Activated CD4-positive, alpha-beta T cell treated with anti-CD3 and anti-CD28 coated beads, Interleukin-2, amount 50 U/mL, for 24 hours (primary cell): ENCODE measurements at regions not wholly inside any gene's neighbourhood (a gene's known extent, or its start where the extent isn't known, plus 50 kb on each side); places are given as distances from the start of the nearest gene placed in this dataset.
"Not testable (repeated sequence)": the region's sequence is repeated elsewhere in the genome, so short reads cannot be mapped to it uniquely, and the experiment has no call there.

Source experiments
- DNase-seq, 2 donors: peaks; one replicate each; pipeline ENCODE4 v3.0.0-alpha.2; 2020; ENCODE audit warnings: low read depth in 1 of 2, low spot score in 1 of 2

DNA sequence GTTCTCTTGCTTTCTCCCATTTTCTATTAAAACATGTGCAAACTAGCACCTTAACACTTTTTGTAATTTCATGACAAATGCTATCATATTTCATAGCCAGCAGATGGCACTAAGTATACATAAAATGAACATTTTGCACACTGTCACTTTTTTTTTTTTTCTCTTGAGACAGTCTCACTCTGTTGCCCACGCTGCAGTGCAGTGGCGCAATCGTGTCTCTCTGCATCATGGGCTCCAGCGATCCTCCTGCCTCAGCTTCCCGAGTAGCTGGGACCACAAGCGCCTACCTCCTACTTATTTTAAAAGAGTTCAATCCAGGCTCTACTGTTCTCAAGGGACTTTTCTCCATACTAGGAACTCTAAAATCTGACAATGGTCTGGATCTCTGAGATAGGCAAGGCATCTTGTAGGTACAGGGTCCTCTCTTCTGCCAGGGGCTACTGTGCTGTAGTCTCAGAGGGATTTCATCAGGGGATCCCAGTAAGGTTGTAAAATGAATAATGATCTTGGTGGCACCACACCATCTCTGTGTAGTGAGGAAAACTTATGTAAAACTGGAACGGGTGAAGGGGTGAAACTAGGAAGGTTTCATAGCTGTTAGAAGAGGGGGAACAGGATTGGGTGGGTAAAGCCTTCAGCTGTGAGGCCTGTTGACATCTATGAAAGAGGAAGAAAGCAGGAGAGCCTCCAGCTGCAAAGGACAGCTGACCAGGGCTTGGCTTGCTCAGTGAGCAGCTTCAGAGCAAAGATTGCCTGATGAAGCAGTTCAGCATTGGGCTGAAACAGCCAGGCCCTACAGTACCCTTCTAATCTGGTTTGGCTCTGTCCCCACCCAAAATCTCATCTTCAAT is 196.9 kb downstream of the AVL9 start:
- DNase-seq: not testable (repeated sequence)

DNA sequence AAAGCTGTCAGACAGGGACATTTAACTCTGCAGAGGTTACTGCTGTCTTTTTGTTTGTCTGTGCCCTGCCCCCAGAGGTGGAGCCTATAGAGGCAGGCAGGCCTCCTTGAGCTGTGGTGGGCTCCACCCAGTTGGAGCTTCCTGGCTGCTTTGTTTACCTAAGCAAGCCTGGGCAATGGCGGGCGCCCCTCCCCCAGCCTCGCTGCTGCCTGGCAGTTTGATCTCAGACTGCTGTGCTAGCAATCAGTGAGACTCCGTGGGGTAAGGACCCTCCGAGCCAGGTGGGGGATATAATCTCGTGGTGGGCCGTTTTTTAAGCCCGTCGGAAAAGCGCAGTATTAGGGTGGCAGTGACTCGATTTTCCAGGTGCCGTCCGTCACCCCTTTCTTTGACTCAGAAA is 192.8 kb downstream of the AVL9 start:
- DNase-seq: not testable (repeated sequence)

DNA sequence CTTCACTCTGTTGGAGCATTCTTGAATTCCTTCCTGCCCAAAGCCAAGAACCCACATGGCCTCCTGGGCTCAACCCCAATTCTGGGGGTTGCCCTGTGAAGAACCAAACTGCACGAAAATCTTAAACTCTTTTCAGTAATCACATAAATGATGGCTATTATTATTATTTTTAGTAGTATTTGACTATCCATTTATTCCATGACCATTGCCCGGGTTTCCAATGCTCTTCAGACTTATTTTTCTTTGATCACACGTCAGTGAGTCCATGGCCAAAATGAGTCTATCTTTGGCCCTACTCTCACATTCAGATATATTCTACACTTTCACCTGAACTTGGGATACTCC is 185.9 kb downstream of the AVL9 start:
- no peak for DNase-seq

DNA sequence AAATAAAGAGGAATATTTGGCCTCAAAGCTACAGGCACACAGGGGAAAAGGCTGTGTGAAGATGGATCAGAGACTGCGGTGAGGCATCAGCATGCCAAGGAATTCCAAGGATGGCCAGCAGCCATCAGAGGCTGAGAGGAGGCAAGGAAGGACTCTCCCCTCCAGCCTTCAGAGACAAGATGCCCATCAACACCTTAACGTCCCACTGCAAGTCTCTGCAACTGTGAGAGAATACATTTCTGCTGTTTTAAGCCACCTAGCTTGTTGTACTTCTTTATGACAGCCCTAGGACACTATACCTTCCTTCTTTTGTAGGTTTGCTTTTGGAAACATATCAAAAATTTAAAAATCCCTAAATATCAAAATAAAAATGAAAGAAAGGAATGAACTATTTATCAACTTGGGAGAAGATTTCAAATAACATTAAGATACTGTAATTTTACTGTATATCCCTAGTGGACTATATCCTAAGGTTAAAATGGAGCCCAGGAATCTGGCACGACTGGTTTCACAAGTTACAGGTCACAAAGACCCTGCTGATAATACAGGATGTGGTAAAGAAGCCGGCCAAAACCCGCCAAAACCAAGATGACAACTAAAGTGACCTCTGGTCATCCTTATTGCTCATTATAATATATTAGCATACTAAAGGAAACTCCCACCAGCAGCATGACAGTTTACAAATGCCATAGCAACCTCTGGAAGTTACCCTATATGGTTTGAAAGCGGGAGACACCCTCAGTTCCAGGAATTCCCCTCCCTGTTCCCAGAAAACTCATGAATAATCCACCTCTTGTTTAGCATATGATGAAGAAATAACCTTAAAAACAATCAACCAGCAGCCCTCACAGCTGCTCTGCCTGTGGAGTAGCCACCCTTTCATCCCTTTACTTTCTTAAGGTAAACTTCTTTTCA is 185.2 kb downstream of the AVL9 start:
- DNase-seq: no peak

DNA sequence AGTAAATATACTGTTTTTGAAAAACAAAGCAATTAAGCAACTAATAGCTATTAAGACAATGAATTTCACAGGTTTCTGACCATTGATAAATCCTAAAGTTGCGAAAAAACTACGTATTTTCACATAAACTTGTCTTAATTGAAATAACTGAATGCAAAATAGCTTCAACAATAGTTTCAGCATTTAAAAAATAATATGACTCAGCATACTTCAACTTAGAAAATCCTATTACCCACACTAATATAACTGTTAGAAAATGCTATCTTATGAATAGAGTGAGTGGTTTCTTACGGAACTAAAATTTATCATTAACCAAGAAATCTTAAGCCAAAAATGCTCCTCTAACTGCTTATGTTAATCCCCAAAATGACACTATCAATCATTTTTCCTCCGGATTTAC is 183.9 kb downstream of the AVL9 start:
- no peak for DNase-seq

DNA sequence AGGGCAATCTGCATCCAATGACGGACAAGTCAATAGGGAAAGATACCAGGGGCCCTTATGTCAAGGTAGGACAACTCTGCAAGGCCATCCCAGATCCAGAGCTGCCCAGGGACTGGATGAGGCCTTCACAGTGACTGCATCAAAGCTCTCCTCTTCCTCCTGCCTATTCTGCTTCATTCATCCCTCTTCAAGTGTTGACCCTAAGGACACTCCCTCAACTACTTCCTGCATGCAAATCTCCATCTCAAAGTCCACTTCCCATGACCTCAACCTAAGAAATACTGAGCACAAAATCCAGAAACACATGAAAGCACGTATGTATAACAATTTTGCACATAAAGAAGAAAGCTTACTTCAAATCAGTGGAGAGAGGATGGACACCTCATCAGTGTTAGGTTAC is 182.3 kb downstream of the AVL9 start:
- no peak for DNase-seq

DNA sequence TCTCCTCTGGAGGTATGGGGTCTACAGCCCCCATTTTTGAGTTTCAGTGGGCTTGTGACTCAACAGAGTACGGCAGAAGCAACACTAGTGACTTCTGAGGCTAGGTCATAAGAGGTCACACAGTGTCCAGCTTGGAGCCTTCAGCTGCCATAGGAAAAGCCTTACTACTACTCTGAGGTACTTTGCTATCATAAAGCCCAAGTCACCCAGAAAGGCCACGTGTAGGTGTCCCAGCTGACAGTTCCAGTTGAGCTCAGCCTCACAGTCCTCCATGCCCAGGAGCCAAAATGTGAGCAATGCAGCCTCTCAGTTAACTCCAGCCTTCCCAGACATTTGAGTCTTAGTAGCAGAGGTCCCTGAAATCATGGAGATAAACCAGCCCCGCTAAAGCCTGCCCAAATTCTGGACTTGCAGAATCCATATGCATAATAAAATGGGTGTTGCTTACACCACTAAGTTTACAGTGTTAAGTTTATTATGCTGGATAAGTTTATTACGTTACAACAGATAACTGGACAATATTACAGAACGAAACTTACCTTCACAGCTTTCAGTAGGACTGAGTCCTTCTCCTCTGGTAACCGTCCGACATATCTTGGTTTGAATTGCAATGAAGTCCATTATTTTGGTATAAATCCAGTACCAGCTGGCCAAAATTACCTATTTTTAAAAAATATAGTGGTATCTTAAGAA is 181.1 kb downstream of the AVL9 start:
- DNase-seq: no peak

DNA sequence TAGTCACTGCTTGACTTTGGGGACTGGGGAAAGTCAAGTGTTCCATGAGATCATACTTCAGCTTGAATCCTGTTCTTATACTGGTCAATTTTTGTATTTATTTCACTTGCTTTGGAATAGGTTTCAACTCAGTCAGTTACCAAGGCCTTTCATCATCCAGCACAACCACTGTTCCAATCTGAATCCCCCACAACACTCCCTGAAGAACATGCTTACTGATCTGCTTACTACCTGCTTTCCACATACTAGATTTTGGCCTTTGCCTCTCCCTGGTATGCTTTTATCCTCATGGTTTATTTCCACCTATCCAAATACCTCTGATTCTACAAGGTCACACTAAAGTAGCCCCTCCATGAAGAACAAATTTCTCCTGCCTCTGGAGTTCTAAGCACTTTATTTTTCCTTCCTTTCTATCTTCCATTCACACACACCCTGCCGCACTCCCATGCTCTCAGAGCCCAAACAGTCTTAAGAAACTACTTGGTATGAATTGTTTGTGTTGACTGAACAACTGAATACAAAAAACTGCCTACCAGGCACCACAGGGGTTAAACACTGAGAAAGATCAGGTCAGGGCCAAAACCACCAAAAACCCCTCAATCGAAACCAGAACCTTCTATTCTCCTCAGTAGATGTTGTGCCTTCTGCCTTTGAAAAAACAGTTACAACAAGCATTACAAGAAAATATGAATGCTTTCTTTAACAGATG is 178.1 kb downstream of the AVL9 start:
- no peak for DNase-seq

DNA sequence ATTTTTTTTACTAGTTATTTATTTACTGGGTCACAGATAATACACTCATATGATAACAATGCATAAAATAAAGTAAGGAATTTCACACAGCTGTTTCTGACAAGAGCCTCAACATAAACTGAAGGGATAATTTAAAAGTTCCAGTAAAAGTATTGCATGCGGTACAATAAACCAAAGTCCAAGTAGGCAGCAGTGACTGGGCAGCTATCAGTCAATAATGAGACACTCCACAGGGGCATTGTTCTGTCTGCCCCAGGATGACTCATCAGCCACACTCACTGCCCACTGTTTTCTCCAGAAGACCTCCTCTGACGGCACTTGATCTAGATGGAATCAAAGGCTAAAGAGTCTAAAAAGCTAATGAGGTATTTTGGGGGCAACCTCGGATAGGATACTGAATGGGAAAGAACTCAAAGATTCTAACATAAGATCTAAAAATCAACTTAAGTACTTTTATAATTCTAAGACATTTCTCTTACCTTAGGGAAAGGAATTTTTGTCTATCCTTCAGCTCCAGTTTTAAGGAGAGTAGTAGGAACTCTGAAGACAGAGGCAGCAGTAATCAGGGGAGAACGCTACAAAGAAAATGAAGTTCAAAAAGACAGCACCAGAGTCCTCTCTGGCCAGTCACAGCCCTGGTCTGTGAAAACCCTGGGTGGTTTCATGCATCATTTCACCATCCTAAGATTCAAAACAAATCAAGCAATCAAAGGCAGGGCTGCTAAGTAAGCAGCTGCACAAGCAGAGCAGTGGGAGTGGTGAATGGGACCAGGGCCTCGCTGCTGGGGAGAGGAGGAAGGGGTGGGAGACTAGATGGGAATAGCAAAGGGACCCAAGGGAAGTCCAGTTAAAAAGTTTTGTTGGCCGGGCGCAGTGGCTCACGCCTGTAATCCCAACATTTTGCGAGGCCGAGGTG is 175.1 kb downstream of the AVL9 start:
- DNase-seq: no peak

DNA sequence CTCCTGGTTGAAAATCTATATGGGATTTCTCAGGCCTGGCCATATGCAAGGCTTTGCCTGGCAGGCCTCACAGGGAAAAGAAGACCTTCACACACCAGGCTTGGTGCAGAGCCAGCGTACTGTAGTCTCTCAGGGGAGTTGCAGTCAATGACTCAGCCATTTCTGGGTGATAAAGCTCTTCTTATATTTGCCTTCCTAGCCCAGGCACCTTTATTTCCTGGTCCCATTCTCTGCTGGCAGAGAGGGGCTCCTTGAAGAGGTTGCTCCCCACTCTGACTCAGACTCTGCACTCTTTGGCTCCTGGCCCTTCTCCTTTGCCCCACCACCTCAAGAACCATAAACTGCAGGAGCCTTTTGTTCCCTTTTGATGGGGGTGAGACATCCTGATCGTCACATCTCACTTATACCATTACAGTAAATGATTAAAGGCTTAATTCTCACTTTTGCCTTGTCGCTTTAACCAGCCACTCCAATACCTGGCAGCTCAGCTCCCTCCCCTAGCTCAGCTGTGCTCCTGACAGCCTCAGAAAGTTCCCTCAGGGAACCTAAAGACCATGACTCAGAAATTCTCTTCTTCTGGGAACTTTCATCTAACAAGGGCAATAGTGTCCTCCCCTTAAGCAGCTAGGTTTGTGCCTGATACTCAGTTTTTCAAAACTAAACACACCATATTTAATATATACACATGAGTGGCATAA is 174.0 kb downstream of the AVL9 start:
- not testable (repeated sequence) for DNase-seq

DNA sequence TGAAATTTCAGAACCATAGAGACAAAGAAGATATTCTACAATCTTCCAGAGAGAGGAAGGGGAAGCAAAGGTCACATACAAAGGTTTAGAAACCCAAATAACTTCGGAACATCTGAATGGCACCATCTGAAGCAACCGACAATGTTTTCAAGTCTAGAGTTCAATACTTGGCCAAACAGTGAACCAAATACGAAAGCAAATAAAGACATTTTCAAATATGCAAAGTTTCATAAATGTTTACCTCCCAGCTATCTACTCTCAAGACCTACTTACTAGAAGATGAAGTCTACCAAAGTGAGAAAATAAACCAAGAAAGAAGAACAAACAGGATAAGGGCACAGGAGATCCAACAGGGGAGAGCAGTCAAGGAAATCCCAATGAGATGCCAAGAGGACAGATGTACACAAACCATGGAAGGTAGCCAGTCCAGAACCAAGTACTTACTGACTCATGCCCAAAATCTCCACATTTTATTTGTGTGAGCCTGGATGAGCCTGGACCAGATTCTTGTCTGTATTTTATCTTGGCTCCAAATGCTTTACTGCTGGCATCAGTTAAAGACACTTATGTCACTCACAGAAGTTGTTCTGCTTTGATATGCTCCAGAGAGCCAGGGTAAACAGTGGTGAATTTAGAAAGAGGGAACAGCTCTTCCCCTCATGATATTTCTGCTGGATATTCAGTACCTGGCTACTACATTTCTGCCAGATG is 173.3 kb downstream of the AVL9 start:
- not testable (repeated sequence) for DNase-seq

DNA sequence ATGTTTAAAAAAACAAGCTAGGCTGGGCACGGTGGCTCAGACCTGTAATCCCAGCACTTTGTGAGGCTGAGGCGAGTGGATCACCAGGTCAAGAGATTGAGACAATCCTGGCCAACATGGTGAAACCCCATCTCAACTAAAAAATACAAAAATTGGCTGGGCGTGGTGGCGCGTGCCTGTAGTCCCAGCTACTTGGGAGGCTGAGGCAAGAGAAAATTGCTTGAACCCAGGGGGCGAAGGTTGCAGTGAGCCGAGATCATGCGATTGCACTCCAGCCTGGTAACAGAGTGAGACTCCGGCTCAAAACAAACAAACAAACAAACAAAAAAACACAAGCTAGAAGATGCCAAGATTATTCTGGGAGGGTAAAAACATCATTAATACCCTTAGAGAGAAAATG is 172.3 kb downstream of the AVL9 start:
- DNase-seq: not testable (repeated sequence)

DNA sequence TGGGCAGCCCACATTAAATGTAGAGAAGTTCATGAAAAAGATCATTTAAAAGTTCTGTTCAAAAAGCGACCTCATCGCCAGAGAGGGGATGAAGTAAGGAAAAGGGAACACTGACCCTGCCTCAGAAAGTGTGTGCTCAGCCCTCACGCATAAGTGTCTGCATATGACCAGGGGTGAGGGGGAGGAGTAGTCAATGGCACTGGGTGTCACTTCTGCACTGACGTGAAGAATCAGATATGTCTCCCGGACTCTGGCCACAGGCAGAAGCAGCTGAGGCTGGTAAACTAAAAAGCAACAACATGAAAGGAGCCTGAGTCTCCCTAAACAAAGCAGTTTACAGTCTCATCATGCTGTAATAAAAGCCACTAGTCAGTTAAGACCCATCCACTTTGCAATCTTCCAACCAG is 168.5 kb downstream of the AVL9 start:
- DNase-seq: not testable (repeated sequence)

DNA sequence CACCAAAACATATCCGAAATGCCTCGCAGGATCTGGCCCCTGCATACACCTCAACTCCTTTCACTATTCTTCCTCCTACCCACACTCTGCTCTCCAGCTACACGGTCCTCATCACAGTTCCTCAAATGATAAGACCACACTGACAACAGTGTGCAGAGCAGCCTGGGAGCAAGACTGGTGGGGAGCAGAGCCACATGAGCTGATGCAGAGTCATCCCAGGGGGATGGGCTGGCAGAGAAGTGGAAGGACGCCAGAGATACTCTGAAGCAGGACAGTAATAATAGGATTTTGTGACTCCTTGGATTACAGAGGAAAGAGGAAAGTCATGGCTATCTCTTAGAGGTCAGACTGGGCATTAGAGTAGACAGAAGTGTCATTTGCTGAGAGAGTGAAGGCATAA is 167.2 kb downstream of the AVL9 start:
- not testable (repeated sequence) for DNase-seq

DNA sequence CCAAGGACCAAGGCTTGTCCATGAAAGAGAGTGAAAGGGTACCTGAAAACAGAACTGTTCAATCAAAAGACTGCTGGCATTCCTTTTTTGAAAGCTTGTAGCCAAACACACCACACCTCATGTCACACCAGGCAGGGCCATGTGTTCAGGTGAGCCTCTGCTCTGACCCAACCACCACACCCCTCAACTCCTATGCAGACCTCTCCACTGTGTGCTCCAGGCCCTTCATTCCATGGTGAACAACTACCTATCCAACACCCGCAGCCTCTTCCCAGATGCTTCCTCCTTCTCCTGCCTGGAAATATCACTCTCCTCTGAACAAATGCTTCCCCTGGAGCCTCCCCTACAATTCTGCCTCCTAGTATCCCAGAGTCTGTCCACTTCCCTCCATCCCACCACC is 166.6 kb downstream of the AVL9 start:
- DNase-seq: no peak

DNA sequence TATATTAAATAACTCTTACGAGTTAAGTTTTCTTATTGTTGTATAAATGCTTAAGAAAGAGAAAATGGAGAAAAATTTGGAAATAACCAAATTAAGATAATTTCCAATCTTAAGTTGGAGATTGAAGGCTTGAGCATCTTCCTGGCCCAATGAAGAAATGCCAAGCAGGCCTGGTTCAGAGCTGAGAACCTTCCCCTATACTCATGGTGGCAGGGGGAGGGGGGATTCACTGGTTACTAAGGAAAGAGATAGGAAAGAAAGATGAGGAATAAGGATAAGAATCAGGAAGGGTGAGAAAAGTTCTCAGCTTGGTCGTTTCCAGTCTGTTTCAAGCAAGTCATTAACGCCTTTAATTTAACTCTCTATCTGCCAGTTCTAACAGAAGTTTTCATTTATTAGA is 166.2 kb downstream of the AVL9 start:
- DNase-seq: no peak

DNA sequence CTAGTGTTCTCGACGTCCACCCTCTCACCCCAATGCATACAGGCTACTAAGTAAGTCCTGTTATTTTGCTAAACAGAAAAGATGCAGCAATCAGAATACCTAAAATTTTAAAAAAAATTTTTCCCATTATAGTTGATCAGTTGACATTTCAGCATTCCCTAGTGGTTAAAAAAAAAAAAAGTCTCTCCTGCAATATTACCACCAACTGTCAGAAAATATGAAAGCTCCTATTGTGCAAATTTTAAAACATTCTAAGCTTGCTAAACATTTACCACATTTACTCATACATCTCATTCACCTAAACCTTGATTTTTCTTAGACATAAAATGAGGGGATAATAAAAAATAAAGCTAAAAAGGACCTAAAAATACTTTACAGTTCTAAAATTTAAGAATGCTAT is 165.6 kb downstream of the AVL9 start:
- DNase-seq: no peak

DNA sequence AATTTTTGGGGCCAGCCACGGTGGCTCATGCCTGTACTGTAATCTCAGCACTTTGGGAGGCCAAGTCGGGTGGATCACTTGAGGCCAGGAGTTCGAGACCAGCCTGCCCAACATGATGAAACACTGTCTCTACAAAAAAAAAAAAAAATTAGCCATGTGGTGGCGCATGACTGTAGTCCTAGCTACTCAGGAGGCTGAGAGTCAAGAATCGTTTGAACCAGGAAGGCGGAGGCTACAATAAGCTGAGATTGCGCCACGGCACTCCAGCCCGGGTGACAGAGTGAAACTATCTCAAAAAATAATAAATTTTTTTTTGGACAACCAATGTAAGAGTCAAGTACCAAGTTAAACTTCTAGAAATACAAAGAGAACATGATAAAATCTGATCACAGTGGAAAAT is 164.6 kb downstream of the AVL9 start:
- no peak for DNase-seq

DNA sequence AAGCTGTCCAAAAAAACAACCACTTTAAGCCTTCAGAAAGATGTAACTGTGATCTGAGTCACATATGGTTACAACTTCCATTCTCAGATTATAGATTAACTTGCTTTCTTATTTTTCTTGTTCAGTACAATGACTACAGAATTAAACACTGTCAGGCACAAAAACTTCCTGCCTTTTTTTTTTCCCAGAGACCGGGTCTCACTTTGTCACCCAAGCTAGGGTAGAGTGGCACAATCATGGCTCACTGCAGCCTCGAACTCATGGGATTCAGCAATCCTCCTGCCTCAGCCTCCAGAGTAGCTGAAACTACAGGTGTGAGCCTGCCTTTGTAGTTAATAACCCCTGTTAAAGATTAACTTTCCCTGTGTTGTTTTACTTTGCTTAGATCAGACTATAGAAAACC is 163.2 kb downstream of the AVL9 start:
- no peak for DNase-seq
